ENCODE measurements at regions not wholly inside any gene's neighbourhood (a gene's known extent, or its start where the extent isn't known, plus 50 kb on each side); places are given as distances from the start of the nearest gene placed in this dataset.

DNA sequence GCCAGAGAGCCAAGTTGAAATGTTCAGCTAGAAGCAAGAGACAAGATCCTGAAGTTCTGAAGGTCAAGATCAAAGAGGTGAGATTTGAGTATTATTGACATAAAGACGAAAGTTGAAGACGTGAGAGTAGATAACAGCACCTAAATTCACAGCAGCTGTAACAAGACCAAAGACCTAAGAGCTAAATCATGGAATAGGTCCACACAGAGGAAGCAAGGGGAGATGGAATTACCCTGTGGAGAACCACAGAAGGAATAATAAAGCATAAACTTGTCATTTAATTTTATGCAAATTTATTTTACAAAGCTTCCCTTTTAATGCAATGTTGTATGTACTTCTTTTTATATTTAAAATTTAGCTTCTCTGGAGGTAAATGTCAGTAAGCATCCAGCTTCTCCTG lies 523.7 kb downstream of the NR2F1-AS1 start:
- DNase-seq (ENCODE audit: low read depth), result no peak

DNA sequence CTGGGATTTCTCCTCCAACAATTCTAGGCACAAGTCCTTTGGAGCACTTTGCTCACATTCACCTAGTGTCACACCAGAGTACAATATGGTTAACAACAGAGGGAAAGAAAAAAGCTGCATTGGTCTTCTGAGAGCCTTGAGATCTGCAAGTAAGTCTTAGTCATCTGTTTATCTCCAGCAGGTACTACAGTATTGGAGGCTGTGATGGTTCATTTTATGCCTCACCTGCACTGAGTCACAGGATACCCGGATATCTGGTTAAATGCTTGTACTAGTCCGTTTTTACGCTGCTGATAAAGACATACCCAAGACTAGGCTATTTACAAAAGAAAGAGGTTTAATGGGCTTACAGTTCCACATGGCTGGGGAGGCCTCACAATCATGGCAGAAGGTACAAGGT lies 525.0 kb downstream of the NR2F1-AS1 start:
- DNase-seq (ENCODE audit: low read depth), result no peak

DNA sequence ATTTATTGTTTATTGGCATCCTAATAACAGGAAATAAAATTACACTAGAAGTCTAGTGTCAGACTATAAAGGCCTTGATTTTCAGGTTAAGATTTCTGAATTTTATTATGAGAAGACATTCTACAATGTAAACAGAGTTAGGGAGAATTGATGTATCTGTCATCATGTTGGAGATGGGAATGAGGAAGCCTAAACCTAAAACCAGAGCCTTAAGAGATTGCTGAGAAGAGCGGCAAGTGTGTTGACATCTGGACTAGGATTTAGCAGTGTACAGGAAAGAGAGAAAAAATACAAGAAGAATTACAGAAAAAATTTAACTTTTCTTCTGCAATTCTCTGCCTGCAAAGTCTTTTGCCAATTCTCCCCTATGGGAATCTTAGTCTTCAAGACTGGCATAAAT lies 525.5 kb downstream of the NR2F1-AS1 start:
- no peak for DNase-seq (ENCODE audit: low read depth)

DNA sequence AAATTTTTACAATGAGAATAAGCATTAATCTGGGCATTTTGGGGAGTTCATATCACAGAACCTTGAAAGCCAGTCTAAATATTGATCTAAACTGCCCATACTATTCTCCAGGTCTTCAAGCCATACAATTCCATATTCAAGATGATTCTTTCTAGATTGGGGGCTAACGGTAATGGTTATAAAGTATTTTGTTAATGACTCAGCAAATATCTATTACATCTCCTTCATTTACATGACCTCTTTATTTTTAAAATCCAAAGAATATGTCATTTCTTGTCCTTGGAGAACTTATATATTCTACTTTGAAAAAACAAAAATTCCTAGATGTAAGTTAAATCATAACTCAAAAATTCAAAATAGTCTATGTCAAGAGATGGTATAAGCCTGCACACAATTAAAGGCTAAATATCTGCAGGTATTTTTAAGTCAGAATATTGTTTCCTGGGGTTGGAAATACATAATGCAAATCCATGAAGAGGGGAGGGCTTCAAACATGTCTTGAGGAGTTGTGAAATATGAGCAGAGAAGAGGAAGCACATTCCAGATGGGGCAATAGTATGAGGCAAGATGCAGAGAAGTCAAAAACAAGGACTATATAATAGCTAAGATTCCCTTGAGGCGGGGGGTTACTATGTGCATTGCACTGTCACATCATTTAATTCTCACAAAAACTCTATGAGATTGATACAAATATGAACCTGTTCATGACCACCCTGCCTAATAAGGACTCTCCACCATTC lies 526.4 kb downstream of the NR2F1-AS1 start:
- DNase-seq (ENCODE audit: low read depth), result peak; percentile 85

DNA sequence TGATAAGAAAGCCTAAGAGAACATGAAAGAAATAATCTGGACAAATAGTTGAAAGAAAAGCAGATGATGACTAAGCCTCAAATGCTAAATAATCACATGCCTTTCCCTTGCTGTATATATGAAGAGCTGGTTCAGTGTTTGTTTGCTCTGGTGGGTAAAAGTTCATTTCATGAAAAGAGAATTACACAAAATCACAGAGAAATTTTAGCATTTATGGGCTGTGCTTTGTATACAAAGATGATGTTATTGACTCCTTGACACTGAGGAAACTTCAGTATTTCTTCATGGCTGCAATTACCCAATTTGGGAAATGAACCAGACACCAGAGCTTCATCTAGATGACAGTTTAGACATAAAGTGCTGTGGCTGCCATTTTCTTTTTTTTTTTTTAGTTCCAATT lies 527.2 kb downstream of the NR2F1-AS1 start:
- DNase-seq (ENCODE audit: low read depth), result peak; percentile 85

DNA sequence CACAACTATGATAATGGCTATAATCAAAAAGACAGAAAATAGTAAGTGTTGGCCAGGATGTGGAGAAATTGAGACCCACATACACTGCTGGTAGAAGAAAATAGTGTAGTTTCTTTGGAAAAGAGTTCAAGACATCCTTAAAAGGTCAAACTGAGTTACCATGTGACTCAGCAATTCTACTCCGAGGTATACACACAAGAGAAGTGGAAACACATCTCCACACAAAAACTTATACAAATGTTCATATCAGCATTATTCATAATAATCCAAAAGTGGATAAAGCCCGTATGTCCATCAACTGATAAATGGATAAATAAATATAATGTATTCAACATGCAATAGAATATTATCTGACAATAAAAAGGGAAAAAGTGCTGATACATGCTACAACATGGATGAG lies 532.2 kb downstream of the NR2F1-AS1 start:
- no peak for DNase-seq (ENCODE audit: low read depth)

DNA sequence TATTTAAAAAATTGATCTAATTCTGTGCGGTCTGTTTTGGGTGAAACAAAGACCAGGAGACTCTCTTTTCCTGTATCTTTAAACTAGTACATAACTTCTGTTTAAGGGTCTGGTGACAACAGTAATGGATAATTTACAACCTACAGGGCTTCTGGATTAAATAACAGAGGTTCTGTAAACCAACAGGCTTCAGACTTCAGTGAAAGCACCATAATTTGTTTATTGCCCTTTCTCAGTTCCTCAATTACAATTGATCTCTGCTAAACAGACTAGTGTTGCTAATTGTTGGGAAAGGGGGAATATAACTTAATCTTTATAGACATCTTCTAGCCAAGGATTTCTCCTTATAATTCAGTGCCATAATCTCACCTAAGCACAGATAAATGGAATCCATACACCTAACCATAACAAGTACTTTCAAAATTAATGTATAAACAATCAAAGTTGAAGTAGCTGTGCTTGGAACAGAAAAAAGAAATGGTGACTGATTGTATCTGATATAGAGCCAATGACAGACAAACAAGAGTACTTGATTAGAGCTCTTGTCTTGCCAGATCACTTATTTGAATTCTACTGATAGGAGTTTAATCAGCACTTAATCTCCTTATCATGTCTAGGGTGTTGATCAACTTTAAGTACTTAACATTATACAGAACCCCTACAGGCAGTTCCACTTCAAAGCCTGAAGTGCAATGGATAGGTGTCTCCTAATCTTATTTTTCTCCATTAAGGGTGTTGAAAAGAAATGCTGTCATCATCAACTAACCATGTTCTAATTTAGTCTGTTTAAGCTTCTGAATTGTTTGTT lies 536.0 kb downstream of the NR2F1-AS1 start:
- DNase-seq (ENCODE audit: low read depth), result no peak

DNA sequence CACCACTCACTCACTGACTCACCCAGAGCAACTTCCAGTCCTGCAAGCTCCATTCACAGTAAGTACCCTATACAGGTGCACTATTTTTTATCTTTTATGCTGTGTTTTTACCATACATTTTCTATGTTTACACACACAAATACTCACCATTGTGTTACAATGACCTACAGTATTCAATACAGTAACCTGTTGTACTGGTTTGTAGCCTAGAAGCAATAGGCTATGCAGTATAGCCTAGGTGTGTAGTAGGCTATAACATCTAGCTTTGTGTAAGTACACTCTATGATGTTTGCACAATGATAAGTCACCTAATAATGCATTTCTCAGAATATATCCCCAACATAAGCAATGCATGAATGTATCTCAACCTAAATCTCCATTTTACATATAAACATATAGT lies 541.1 kb downstream of the NR2F1-AS1 start:
- DNase-seq (ENCODE audit: low read depth), result no peak

DNA sequence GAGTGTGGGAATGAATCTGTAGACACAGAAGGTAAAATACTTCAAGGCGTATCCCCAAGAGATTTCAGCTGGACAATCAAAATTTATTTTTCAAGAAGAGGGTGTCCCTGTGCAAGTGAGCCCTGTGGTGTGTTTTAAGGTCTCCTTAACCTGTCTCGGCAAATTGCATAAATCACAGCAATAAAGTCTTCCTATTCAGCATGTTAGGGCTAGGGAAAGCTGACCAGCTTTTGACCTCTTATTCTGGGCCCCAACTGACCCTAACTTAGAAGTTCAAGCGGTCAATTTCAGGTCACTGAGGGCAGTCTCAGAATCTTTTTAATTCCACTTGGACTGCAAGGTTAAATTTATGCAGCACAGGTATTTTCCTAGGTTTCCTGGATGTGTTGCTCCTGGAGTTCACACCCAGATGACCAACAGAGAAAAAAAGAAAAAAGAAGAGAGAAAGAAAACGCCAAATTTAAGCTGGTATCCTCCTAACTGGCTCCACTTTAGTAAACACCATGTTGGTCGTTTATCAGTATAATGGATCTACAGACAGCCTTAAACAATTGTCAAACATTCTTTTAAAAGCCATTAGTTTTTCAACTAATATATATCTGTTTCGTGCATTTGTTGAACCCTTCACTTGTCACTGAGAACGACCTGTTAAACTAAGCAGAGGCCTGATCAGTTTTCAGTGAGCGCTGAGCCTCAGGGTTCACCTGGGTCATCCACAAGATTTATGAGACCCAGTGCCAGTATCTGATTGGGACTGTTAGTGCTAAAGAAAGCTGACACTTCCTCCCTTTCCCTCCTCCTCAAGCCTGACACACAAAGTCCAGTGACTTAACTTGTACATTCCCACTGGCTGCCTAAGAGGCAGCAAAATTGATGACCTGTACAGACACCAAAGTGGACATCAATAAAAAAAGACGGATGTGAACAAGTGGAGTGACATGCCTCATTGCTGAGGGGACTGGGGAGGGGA lies 546.1 kb downstream of the NR2F1-AS1 start:
- no peak for DNase-seq (ENCODE audit: low read depth)

DNA sequence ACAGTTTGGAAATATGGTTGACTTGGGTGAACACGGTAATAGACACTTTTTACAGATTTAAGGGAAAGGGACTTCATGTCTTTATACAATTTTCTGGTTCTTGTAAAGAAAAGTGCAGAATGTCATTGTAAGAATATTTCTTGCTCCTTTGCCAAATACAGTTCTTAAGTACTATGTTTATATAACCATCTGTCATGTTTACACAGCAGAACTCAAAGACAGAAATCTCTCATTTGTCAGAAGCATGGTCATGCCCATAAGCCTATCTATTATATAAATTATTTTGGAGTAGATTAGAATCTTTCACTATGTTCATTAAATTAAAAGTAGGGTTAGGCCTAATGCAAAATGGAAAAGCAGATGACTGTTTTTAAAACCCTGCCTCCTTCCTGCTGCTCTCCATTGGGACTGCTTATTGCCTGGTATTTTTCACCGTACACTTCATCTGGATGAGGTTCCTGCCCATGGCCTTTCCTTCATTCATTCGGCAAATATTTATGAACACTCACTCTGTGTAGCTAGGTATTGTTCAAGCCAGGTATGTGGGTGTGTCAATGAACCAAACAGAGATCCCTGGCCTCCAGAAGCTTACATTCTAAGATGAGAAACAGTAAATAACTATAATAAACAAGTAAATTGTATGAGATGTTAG lies 558.1 kb downstream of the NR2F1-AS1 start:
- peak; percentile 2 for DNase-seq (ENCODE audit: low read depth)

DNA sequence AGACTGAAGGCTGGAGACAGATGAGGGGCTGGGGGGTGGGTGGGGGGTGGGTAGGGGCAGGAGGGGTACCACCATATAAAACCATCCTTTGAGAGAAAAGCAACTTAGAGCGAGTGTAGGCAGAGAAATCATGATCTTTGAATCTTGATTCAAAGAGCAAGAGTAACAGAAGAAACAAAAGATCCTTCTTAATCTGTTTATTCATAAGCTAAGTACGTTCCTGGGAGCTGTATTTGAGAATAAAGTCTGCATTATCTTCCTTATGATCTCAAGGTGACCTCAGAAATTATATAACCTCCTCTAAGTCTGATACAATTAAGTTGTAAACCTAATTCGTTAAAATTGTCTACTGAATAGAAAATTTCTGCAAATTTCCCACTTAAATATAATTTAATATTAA lies 558.8 kb downstream of the NR2F1-AS1 start:
- DNase-seq (ENCODE audit: low read depth), result no peak

DNA sequence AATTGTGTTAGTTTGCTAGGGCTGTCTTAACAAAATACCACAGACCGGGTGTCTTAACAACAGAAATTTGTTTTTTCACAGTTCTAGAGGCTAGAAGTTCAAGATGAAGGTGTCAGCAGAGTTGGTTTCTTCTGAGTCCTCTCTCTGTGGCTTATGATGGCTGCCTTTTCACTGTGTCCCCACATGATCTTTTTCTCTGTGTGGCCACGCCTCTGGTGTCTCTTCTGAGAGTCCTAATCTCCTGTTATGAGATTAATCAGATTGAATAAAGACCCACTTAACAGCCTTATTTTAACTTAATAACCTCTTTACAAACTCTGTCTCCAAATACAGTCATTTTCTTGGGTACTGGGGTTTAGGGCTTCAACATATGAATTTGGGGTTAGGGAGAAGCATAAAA lies 561.1 kb downstream of the NR2F1-AS1 start:
- DNase-seq (ENCODE audit: low read depth), result no peak

DNA sequence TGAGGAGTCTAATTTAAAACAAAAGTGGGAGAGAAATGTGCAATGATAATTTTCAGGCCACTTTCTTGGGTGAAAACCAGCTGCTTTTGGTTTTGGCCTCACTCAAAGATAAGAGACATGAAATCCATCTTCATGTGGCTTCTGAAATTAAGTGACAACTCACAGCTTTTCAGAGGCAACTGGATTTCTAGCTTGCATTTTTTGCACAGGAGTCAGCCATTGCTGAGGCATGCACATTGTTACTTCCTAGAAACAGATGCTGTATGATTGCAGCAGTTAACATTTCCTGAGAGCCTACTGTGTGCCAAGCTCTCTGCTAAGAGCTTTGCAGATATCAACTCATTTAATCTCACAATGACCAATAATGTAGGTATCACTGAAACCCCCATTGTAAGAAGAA lies 562.6 kb downstream of the NR2F1-AS1 start:
- DNase-seq (ENCODE audit: low read depth), result peak; percentile 1

DNA sequence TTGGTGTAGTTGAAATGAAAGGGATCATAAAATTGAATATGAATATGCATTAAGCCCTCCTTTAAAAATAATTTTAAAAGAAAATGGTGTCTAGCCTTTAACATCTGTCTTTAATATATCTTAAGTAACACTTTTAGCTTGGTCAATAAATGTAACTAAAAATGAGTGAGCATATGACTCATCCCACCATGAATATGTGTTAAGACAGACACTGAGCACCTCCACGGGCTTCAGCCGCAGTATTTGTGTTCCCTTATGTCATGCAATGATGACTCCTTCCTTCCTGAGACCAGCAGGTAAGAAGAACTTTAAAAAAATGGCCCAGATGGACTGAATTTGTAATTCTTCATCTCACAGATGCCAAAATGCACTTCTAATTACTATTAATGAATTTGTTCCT lies 563.2 kb downstream of the NR2F1-AS1 start:
- DNase-seq (ENCODE audit: low read depth), result peak; percentile 64

DNA sequence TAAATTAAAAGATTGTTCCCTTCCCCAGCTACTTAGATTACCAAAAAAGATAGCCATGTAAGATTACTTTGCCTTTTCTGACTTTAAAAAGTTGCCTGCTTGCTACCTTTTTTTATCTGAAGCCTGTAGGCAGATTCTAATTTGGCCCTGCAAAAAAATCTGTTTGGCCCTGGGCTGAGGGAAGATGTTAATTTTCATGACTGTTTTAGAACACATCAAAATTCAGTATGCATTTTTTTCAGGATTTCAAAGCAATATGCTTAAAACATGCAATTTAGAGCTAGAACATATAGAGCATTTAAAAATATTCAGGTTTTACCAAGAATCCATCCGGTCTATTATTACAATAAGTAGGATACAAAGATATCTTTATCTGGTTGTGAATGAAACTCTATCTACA lies 563.6 kb downstream of the NR2F1-AS1 start:
- DNase-seq (ENCODE audit: low read depth), result no peak

DNA sequence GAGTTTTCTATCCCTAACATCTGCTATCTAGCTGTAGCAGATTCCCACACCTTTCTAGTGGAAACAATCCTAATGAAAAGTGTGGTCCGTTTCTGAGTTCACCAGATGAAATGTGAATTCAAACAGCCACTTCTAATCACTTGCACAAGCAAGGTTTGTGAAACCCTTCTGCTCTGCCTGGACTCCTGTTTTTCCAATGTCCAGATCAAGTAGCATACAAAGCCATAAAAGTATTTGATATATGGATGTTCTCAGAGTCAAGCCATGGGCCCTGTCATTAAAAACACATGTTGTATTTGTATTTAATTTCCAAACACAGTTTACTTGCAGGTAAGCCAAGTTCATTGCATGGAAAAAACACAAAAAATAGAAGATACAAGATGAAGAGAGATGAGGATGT lies 570.4 kb downstream of the NR2F1-AS1 start:
- no peak for DNase-seq (ENCODE audit: low read depth)

DNA sequence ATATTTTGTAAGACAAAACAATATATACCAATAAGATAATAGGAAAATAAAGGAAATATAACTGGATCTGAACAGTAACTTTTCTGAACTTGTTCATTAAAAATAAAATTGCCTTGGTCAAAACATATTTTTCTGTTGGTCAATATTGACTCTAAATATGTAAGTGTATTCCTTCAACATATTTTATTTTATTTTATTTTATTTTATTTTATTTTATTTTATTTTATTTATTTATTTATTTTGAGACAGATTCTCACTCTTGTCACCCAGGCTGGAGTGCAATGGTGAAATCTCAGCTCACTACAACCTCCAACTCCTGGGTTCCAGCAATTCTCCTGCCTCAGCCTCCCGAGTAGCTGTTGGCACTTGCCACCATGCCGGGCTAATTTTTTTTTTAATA lies 571.0 kb downstream of the NR2F1-AS1 start:
- no peak for DNase-seq (ENCODE audit: low read depth)

DNA sequence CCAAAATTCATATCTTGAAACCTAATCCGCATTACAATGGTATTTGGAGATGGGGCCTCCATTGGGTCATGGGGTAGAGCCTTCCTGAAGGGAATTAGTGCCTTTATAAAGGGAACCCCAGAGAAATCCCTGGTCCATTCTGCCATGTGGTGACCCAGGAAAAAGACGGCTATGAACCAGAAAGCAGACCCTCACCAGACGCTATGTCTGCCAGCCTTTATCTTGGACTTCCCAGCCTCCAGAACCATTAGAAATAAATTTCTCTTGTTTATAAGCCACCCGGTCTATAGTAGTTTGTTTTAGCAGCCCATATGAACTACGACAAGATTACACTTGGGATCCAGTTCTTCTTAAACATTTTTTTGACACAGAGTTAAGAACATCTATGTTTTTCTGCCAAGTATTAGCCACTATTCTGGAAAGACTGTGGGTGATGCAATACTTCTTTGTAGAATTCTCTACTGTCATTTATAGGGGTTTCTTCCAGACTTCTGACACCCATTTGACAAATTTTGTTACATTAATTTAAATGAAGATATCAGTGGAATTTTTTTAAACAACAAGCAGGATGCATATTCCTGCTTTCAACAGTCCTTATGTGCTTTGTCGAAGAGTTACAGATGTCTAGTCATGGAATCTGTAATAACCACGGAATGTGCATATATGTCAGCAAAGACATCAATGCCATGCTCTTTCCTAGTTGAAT lies 572.4 kb downstream of the NR2F1-AS1 start:
- DNase-seq (ENCODE audit: low read depth), result no peak

DNA sequence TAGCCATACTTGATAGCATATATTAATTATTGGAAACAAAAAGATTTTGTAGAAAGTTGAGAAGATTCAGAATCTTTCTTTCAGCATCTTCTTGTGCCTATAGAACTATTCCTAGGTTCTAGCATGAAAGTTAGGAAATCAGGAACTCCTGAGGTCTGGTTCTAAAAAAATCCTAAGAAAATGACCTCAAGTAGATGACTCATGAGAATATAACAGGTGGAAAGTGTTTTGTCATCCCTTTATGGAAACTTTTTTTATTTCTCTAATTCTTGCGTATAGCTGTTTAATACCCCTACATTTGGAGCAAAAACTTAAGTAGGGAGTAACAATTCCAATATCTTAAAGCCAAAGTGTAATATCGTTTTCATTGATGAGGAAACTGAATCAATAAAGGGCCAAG lies 574.1 kb downstream of the NR2F1-AS1 start:
- no peak for DNase-seq (ENCODE audit: low read depth)

DNA sequence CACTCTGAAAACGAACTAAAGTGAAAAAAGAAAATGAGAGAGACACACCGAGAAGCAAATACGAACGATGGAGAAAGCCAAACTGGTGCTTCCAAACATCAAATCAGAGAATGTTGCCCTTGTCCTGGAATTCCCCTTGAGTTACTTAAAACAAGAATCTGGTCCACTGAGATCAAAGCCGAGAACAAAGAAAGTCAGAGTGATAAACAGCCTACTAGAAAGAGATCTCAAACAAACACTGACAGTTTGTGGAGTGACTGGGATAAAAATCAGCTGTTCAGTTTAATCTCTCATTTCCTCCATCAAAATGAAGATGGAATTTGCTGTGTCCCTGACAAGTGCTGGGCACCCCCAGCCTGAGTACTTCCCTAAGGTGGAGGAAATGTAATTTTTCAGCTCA lies 582.6 kb downstream of the NR2F1-AS1 start:
- DNase-seq (ENCODE audit: low read depth), result no peak

DNA sequence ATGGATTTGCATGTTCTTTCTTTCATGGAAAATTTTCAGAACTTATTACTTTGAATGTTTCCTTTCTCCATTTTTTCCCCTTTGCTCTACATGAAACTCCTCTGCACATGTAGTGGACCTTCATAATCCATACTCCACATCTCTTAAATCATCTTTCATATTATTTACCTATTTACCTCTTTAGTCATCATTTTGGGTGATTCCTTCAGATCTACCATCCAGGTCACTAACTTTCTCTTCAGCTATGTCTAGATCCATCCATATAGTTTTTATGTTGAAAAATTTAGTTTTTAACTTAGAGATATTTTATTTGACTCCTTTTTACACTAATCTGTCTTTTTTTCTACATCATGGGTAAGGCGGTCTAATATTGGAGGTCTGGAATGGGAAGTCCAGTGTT lies 586.6 kb downstream of the NR2F1-AS1 start:
- DNase-seq (ENCODE audit: low read depth), result no peak
